Left ventricle myocardium inferior (tissue), 1 donor: ENCODE measurements at regions not wholly inside any gene's neighbourhood (a gene's known extent, or its start where the extent isn't known, plus 50 kb on each side); places are given as distances from the start of the nearest gene placed in this dataset.
"Not testable (repeated sequence)": the region's sequence is repeated elsewhere in the genome, so short reads cannot be mapped to it uniquely, and the experiment has no call there.

Experiments
- DNase-seq: peaks from one replicate; pipeline ENCODE4 v3.0.0-alpha.2; 2020
- H3K27ac ChIP-seq: fragments of 200-600 bp; replicated peaks from 2 replicates; pipeline ENCODE4 v1.8.0; 2021
- H3K27me3 ChIP-seq: fragments of 200-600 bp; 2 replicates; pipeline ENCODE4 v1.8.0; 2021; ENCODE audit warnings: low read depth
- H3K36me3 ChIP-seq: fragments of 200-600 bp; 2 replicates; pipeline ENCODE4 v1.8.0; 2021
- H3K4me1 ChIP-seq: fragments of 200-600 bp; 2 replicates; pipeline ENCODE4 v1.8.0; 2021
- H3K4me3 ChIP-seq: fragments of 200-600 bp; 2 replicates; pipeline ENCODE4 v1.8.0; 2021; ENCODE audit warnings: mild to moderate bottlenecking, moderate library complexity
- H3K9me3 ChIP-seq: fragments of 200-600 bp; replicated peaks from 2 replicates; pipeline ENCODE4 v1.8.0; 2021
- CTCF ChIP-seq: fragments of 200-600 bp; IDR thresholded peaks from 2 replicates; pipeline ENCODE4 v1.8.0; 2021; ENCODE audit warnings: antibody characterized with exemption, mild to moderate bottlenecking, borderline replicate concordance
- intact Hi-C: fragments of 100-400 bp; cut with micrococcal nuclease; formaldehyde crosslinking; loops from one replicate; pipeline ENCODE4 v1.11.0; 2022
- donor health status: DM: no; HTN: yes; CAD: no; lungs with severe emphysema.

DNA sequence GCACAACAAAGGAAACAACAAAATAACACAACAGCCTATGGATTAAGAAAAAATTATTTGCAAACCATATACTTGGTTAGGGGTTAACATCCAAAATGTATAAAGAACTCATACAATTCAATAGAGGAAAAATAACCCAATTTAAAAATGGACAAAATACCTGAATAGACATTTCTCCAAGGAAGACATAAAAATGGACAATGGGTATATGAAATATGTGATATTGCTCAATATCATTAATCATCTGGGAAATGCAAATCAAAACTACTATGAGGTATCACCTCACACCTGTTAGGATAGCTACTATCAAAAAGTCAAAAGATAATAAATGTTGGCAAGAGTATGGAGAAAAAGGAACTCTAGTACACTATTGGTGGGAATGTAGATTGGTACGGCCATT is 71.0 kb upstream of the THRB start:
- intact Hi-C loops, result no loop called here

DNA sequence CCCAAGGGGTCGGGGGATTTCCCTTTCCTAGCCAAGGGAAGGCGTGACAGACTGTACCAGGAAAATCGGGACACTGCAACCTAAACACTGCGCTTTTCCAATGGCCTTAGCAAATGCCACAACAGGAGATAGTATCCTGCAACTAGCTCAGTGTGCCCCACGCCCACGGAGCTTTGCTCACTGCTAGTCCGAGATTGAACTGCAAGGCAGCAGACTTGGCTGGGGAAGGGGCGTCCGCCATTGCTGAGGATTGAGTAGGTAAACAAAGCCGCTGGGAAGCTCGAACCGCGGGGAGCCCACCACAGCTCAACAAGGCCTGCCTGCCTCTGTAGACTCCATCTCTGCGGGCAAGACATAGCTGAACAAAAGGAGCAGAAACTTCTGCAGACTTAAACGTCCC is 72.3 kb upstream of the THRB start:
- TF ChIP-seq CTCF, result no peak
- H3K36me3 ChIP-seq, result no peaks in the 10 kb centered on the region
- H3K4me3 ChIP-seq, result no peak overlapping the region
- no peak for DNase-seq
- H3K27ac ChIP-seq, result no peak overlapping the region
- H3K4me1 ChIP-seq, result no peaks in the 10 kb centered on the region
- intact Hi-C loops, result no loop called here
- peaks cover 26% of the 10 kb centered on the region for H3K9me3 ChIP-seq
- H3K27me3 ChIP-seq, result no peaks in the 10 kb centered on the region

More for the DNA sequence above, 71.0 kb upstream of the THRB start:
- H3K36me3 ChIP-seq, result no peaks in the 10 kb centered on the region
- H3K27ac ChIP-seq, result no peak overlapping the region
- no peak for DNase-seq
- no peak overlapping the region for H3K4me3 ChIP-seq
- TF ChIP-seq CTCF, result no peak
- no peaks in the 10 kb centered on the region for H3K4me1 ChIP-seq
- H3K9me3 ChIP-seq, result peaks cover 14% of the 10 kb centered on the region
- no peaks in the 10 kb centered on the region for H3K27me3 ChIP-seq

DNA sequence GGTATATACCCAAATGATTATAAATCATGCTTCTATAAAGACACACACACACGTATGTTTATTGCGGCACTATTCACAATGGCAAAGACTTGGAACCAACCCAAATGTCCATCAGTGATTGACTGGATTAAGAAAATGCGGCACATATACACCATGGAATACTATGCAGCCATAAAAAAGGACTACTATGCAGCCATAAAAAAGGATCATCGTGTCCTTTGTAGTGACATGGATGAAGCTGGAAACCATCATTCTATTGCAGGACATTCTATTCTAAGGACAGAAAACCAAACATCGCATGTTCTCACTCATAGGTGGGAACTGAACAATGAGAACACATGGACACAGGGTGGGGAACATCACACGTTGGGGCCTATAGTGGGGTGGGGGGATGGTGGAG is 77.8 kb upstream of the THRB start:
- H3K27ac ChIP-seq, intact Hi-C loops, H3K27me3 ChIP-seq, H3K4me1 ChIP-seq, H3K36me3 ChIP-seq, H3K4me3 ChIP-seq, DNase-seq: not testable (repeated sequence)
- peaks cover 25% of the 10 kb centered on the region for H3K9me3 ChIP-seq

- H3K27me3 ChIP-seq, result no peaks in the 10 kb centered on the region
- H3K36me3 ChIP-seq, result no peaks in the 10 kb centered on the region
- H3K4me3 ChIP-seq, result no peak overlapping the region
- H3K27ac ChIP-seq, result no peak overlapping the region
- peaks cover 25% of the 10 kb centered on the region for H3K9me3 ChIP-seq
- no peak for TF ChIP-seq CTCF
- no peaks in the 10 kb centered on the region for H3K4me1 ChIP-seq
- intact Hi-C loops, result no loop called here
- DNase-seq, result no peak
These were observed 78.9 kb upstream of the THRB start for GRCh38 chr3:24573576-24573975.

- Histone ChIP-seq H3K27ac (no peak overlapping the region), H3K36me3 (no peaks in the 10 kb centered on the region), H3K4me1 (no peaks in the 10 kb centered on the region), H3K9me3 (no peaks in the 10 kb centered on the region), H3K4me3 (no peak overlapping the region), H3K27me3 (no peaks in the 10 kb centered on the region)
- TF ChIP-seq CTCF, result no peak
- no peak for DNase-seq
- intact Hi-C loops, result no loop called here
These were observed 83.7 kb upstream of the THRB start for GRCh38 chr3:24578324-24578723.

DNA sequence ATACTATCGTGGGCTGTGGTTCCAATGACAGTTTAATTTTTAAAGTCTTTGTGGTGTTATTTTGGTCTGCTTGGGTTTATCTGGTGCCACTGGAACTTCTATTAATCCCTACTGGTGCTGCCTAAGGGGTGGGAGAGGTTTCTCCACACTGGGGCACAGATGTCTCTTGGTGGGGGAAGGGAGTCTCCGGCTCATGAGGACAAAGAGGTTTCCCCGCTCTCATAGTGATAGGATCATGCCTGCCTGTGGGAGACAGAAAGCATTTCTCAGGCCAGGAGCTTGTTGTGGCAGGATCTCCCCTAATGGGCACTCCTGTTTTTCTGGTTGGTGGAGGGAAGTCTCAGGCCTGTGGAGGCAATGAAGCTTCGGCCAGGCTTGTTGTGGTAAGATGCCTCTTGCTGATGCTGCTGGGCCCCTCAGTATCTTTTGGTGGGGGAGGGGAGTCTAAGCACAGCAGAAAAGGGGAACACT is 84.3 kb upstream of the THRB start:
- Histone ChIP-seq H3K27me3 (no peaks in the 10 kb centered on the region), H3K4me3 (no peak overlapping the region), H3K36me3 (no peaks in the 10 kb centered on the region), H3K4me1 (no peaks in the 10 kb centered on the region), H3K9me3 (no peaks in the 10 kb centered on the region), H3K27ac (no peak overlapping the region)
- no peak for DNase-seq
- intact Hi-C loops, result no loop called here
- no peak for TF ChIP-seq CTCF
